Breast epithelium (tissue), 3 donors: ENCODE measurements at regions not wholly inside any gene's neighbourhood (a gene's known extent, or its start where the extent isn't known, plus 50 kb on each side); places are given as distances from the start of the nearest gene placed in this dataset.

ENCODE experiments used
- POLR2A ChIP-seq: fragments of 450-650 bp; IDR thresholded peaks from one replicate; pipeline ENCODE4 v1.6.1; 2016; ENCODE audit warnings: antibody characterized with exemption, mild to moderate bottlenecking, moderate library complexity
- POLR2AphosphoS5 ChIP-seq, 3 donors: sonication (generic); formaldehyde crosslinking; IDR thresholded peaks; one replicate each; pipeline ENCODE4 v1.6.1; 2017; ENCODE audit warnings: antibody characterized with exemption in 3 of 3
- TF ChIP-seq, protein P1 (sequence below), 3 donors: fragments of 450-650 bp; IDR thresholded peaks; one replicate each; pipeline ENCODE4 v1.5.1; 2016 to 2017; ENCODE audit warnings: antibody characterized with exemption in 3 of 3, mild to moderate bottlenecking in 3 of 3, moderate library complexity in 3 of 3

DNA sequence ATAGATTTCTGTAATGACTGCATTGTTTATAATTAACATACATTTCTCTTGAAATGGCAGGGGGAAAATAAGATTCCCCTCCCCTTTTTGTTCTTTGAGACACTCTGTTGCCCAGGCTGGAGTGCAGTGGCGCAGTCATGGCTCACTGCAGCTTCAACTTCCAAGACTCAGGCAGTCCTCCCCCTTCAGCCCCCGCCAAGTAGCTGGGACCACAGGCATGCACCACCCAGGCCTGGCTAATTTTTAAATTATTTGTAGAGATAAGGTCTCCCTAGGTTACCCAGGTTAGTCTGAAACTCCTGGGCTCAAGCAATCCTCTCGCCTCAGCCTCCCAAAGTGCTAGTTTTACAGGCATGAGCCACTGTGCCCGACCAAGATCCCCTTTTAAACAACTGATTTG is 67.7 kb downstream of the KATNIP start:
- TF ChIP-seq, protein P1, sequence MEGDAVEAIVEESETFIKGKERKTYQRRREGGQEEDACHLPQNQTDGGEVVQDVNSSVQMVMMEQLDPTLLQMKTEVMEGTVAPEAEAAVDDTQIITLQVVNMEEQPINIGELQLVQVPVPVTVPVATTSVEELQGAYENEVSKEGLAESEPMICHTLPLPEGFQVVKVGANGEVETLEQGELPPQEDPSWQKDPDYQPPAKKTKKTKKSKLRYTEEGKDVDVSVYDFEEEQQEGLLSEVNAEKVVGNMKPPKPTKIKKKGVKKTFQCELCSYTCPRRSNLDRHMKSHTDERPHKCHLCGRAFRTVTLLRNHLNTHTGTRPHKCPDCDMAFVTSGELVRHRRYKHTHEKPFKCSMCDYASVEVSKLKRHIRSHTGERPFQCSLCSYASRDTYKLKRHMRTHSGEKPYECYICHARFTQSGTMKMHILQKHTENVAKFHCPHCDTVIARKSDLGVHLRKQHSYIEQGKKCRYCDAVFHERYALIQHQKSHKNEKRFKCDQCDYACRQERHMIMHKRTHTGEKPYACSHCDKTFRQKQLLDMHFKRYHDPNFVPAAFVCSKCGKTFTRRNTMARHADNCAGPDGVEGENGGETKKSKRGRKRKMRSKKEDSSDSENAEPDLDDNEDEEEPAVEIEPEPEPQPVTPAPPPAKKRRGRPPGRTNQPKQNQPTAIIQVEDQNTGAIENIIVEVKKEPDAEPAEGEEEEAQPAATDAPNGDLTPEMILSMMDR (IDR thresholded peaks at IDR 0.05), result no peak
- no peak for TF ChIP-seq POLR2A
- no peak for TF ChIP-seq POLR2AphosphoS5 (IDR thresholded peaks at IDR 0.05)
